Ovary (tissue), 7 donors: ENCODE measurements at regions not wholly inside any gene's neighbourhood (a gene's known extent, or its start where the extent isn't known, plus 50 kb on each side); places are given as distances from the start of the nearest gene placed in this dataset.

Experiments used
- DNase-seq, 5 donors: peaks; one replicate each; pipeline ENCODE4 v3.0.0-alpha.2; 2019 to 2020
- H3K27ac ChIP-seq, 2 donors: fragments of 200-600 bp; one replicate each; pipeline versions ENCODE4 v1.5.1 to v1.8.0; 2019 to 2022
- H3K27me3 ChIP-seq: fragments of 200-600 bp; one replicate; pipeline ENCODE4 v1.8.0; 2022
- H3K36me3 ChIP-seq: fragments of 200-600 bp; sonication (generic); one replicate; pipeline ENCODE4 v1.5.1; 2019
- H3K4me1 ChIP-seq: one replicate; pipeline ENCODE4 v1.8.1; 2013; ENCODE audit warnings: mild to moderate bottlenecking, moderate library complexity; ENCODE audit not compliant: insufficient read depth
- H3K4me3 ChIP-seq: fragments of 200-600 bp; sonication (generic); one replicate; pipeline ENCODE4 v1.5.1; 2017
- H3K9me3 ChIP-seq, 2 donors: fragments of 200-600 bp in 1 of 2; sonication (generic) in 1 of 2; one replicate each; pipeline versions ENCODE4 v1.5.1 to v1.8.1; 2013 to 2019; ENCODE audit warnings: mild to moderate bottlenecking in 1 of 2, moderate library complexity in 1 of 2
- EP300 ChIP-seq: sonication (generic); formaldehyde crosslinking; IDR thresholded peaks from one replicate; pipeline ENCODE4 v1.6.1; 2017; ENCODE audit warnings: antibody characterized with exemption
- POLR2A ChIP-seq: fragments of 450-650 bp; IDR thresholded peaks from one replicate; pipeline ENCODE4 v1.6.1; 2017; ENCODE audit warnings: antibody characterized with exemption, mild to moderate bottlenecking, moderate library complexity
- WGBS, 3 donors: extraction: QIAGEN DNeasy Blood & Tissue Kit in 1 of 3; methylation state at CpG; one replicate each; pipeline versions ENCODE4 v1.1.5 to v1.1.7; 2013 to 2017; 5-methylcytosine and 5-hydroxymethylcytosine counted together
- intact Hi-C, 4 donors: fragments of 100-400 bp; cut with DNase I; formaldehyde crosslinking; loops; one replicate each; pipeline versions ENCODE4 v1.11.0 to v1.15.1; 2022 to 2023
- TF ChIP-seq, protein P1 (sequence below), 3 donors: fragments of 450-650 bp in 2 of 3; fragments of 200-600 bp in 1 of 3; IDR thresholded peaks; one replicate each; pipeline versions ENCODE4 v1.5.1 to v1.8.0; 2016 to 2022; ENCODE audit warnings: antibody characterized with exemption in 3 of 3, mild to moderate bottlenecking in 1 of 3
- donor health status: DM: no; HTN: no; CAD: no; lungs with moderate emphysema.
- donor health status: DM: no; HTN: no; CAD: no.
- donor health status: Bipolar disorder and iron deficiency.
- donor health status: DM: no; HTN: no; CAD: no.
- donor health status: DM: yes; HTN: yes; CAD: no.

DNA sequence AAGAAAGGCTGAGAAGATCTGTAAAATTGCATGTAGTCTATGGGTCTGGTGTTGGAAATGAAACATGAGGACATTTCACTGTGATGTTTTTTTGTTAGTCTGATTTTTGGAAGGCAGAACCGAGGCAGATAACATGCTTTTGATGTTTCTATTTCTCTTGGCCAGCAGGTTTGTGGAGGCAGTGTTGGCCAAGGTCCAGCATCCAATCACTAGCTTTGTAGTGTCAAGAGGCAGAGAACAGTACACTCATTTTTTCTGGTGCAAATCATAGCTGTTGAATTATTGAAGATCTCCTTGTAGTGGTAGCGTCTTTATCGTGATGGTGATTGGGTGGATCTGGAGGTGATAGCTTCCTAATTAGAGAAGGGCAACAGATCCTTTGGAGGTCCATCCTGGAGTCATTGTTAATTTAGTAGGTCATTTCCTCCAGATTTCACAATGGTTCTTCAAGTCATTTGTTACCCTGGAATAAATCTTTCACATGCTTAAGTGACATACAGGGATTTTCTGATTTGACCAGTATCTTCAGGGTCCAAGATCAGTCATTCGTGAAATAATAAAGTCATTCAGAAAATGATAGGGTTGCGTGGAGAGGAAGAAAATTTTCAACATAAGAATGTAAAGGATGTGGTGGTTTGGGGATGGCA is 252.4 kb upstream of the CPNE8 start:
- H3K36me3 ChIP-seq: no peaks in the 10 kb centered on the region

DNA sequence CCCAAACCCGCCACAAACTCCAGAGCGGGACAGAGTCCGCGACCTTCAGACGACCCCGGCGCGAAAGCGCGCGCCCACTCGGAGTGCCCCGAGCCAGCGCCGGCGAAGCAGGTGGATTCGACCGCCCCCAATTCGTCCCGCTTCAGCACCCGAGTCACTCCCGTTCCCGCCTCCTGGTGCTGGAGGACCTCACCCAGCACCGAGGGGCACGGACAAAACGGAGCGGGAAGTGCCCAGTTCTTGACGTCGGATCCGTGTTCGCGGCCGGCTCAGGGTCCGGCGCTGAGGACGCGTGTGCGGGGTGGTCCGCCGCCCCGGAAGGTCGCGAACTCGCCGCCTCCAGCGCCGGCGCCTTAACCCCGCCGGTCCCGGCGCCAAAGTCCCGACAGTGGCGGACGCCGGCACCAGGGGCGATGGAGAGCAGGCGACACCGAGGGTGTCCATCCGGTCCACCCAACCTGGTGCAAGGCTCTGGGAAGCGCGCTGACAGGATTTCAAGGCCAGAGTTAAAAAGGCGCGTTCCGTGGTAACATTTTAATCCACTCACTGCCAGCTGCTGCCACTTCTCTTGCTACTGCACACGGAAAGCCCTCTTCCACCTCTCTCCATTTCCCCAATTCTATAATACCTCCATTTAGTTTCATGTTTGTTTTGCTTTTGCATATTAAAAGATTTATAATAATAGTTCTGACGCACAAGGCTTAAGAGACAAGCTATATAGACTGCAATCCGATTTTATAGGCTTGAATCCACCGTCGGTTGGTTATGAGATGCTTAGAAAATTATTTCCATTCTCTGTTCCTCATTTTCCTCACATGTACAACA is 240.0 kb upstream of the CPNE8 start:
- WGBS, 3 donors: 3 to 5% (median 4%) methylated on average over 67 to 70 of the region's 70 CpGs
- Histone ChIP-seq H3K27me3 (no peaks in the 10 kb centered on the region), H3K4me3 (peak overlapping the region; percentile 36), H3K4me1 (no peaks in the 10 kb centered on the region), H3K9me3 (peaks cover 0 to 12% of the 10 kb centered on the region in 2 donors), H3K27ac (no peak overlapping the region), H3K36me3 (no peaks in the 10 kb centered on the region)
- DNase-seq: peak in 4 of 5 donors; percentile 9 to 61 (median 29)
- TF ChIP-seq EP300 (no peak), POLR2A (no peak)
- TF ChIP-seq, protein P1, sequence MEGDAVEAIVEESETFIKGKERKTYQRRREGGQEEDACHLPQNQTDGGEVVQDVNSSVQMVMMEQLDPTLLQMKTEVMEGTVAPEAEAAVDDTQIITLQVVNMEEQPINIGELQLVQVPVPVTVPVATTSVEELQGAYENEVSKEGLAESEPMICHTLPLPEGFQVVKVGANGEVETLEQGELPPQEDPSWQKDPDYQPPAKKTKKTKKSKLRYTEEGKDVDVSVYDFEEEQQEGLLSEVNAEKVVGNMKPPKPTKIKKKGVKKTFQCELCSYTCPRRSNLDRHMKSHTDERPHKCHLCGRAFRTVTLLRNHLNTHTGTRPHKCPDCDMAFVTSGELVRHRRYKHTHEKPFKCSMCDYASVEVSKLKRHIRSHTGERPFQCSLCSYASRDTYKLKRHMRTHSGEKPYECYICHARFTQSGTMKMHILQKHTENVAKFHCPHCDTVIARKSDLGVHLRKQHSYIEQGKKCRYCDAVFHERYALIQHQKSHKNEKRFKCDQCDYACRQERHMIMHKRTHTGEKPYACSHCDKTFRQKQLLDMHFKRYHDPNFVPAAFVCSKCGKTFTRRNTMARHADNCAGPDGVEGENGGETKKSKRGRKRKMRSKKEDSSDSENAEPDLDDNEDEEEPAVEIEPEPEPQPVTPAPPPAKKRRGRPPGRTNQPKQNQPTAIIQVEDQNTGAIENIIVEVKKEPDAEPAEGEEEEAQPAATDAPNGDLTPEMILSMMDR (IDR thresholded peaks at IDR 0.05): no peak
- intact Hi-C loops: no loop called here

More for the DNA sequence above, 252.4 kb upstream of the CPNE8 start:
- intact Hi-C loops: no loop called here
- no peaks in the 10 kb centered on the region for H3K27me3 ChIP-seq
- peak in 2 of 5 donors; percentile 20 to 31 for DNase-seq
- WGBS, 3 donors: 9 to 12% (median 11%) methylated on average over 5 of the region's 5 CpGs
- no peaks in the 10 kb centered on the region for H3K9me3 ChIP-seq
- no peaks in the 10 kb centered on the region for H3K4me1 ChIP-seq
- TF ChIP-seq, protein P1 (IDR thresholded peaks at IDR 0.05): no peak
- TF ChIP-seq EP300 (no peak), POLR2A (no peak)
- no peak overlapping the region for H3K4me3 ChIP-seq
- no peak overlapping the region for H3K27ac ChIP-seq

DNA sequence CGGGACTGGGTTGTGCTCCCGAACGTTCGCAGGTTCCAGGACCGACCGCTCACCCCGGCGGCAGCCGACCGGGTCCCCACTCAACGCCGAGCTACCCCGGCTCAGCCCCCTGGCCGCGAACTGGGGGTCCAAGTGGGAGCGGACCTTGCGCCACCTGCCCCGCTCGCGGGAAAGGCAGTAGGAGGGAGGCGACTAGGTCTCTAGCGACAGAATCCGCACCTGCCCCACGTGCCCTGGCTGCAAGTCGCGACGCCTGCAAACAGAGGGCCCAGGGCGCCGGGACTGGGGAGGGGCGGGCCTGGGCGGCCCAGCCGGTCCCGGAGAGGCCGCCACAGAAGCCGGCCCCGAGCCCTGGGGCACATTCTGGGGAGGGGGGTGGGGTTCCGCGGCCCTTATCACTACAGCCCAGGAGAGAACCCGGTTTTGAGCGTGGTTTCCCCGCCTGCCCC is 239.2 kb upstream of the CPNE8 start:
- Histone ChIP-seq H3K4me1 (no peaks in the 10 kb centered on the region), H3K36me3 (no peaks in the 10 kb centered on the region), H3K27me3 (no peaks in the 10 kb centered on the region), H3K27ac (no peak overlapping the region), H3K9me3 (peaks cover 0 to 12% of the 10 kb centered on the region in 2 donors), H3K4me3 (peak overlapping the region; percentile 36)
- intact Hi-C loops: no loop called here
- TF ChIP-seq EP300 (no peak), POLR2A (no peak)
- TF ChIP-seq, protein P1 (IDR thresholded peaks at IDR 0.05): no peak
- no peak for DNase-seq
- WGBS, 3 donors: 37 to 45% (median 44%) methylated on average over 18 to 41 of the region's 41 CpGs

DNA sequence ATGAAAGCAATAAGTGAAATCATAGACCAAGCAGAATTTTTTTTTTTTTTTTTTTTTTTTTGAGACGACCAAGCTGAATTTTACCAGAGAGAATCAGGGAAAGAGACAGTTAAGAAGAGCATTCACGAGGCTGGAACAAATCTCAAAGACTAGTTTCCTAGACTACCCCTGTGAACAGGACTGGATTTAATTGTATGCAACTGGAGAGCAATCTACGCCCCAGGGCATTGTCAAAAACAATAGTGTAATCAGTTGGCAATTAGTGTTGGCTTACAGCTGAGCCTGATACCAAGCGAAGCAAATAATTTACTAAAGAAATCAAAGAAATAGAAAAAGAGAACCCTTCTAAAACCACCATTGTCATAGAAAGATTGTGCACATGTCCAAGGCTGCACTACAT is 232.9 kb upstream of the CPNE8 start:
- H3K27ac ChIP-seq: no peak overlapping the region
- 68 to 72% (median 69%) methylated on average over 4 of the region's 4 CpGs for WGBS, 3 donors
- intact Hi-C loops: no loop called here

More for the DNA sequence above, 232.9 kb upstream of the CPNE8 start:
- H3K36me3 ChIP-seq: no peaks in the 10 kb centered on the region
- TF ChIP-seq EP300 (no peak), POLR2A (no peak)
- TF ChIP-seq, protein P1 (IDR thresholded peaks at IDR 0.05): no peak
- H3K27me3 ChIP-seq: no peaks in the 10 kb centered on the region
- no peak for DNase-seq
- no peaks in the 10 kb centered on the region for H3K4me1 ChIP-seq
- H3K9me3 ChIP-seq: no peaks in the 10 kb centered on the region
- no peak overlapping the region for H3K4me3 ChIP-seq
